ENCODE measurements at regions not wholly inside any gene's neighbourhood (a gene's known extent, or its start where the extent isn't known, plus 50 kb on each side); places are given as distances from the start of the nearest gene placed in this dataset.

DNA sequence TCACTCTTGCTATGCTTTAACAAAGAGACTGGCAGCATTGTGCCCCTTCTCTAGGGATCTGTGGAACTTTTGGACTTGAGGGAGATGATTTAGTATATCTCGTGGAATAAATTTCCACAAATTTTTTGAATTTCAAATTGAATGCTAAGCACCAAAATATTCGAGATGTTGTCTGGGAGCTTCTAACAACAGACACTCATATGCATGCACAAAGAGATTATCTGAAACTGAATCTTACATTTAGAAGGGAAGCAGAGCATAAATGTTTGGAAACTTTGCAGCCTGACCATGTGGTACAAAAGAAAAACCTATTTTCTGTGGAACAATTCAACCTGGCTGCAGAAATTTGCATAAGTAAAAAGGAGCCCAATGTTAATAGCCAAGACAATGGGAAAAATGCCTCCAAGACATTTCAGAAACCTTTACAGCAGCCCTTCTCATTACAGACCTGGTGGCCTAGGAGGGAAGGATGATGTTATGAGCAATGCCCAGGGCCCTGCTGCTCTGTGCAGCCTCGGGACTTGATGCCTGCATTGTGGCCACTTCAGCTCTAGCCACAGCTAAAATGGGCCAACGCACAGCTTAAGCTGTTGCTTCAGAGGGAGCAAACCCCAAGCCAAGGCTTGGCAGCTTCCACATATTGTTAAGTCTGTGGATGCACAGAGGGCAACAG, 285.8 kb upstream of the FAM174A start:
- no peak for FAIRE-seq
- TF ChIP-seq CTCF (IDR thresholded peaks at IDR 0.05; ENCODE audit: insufficient read depth, missing control alignments): no peak
- no peak for DNase-seq (ENCODE audit: insufficient read length, low spot score)

GRCh38 chr5:100232736-100233135, 302.4 kb upstream of the FAM174A start:
- DNase-seq (ENCODE audit: insufficient read length, low spot score): no peak
- FAIRE-seq: no peak

DNA sequence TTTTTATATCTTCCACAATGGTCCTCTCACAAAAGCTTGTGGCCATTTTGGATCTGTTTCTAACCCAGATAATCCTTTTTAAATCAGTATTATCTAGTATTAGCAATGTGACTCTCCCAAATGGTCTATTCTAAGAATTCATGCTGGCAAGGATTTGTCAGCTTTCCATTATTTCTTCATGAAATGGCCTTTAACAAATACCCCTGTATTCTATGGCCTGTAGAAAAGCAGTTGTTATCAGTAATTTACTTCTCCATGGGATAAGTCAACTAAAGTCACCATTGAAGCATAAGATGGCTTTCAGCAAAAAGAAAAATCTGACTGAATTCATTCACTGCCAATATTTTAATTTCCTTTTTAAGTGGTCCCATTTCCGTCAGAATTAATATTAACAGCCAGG, 346.4 kb upstream of the FAM174A start:
- no peak for TF ChIP-seq CTCF (IDR thresholded peaks at IDR 0.05; ENCODE audit: insufficient read depth, missing control alignments)
- DNase-seq (ENCODE audit: insufficient read length, low spot score) (no peak), FAIRE-seq (peak; percentile 70)

More at GRCh38 chr5:100232736-100233135, 302.4 kb upstream of the FAM174A start:
- no peak for TF ChIP-seq CTCF (IDR thresholded peaks at IDR 0.05; ENCODE audit: insufficient read depth, missing control alignments)

DNA sequence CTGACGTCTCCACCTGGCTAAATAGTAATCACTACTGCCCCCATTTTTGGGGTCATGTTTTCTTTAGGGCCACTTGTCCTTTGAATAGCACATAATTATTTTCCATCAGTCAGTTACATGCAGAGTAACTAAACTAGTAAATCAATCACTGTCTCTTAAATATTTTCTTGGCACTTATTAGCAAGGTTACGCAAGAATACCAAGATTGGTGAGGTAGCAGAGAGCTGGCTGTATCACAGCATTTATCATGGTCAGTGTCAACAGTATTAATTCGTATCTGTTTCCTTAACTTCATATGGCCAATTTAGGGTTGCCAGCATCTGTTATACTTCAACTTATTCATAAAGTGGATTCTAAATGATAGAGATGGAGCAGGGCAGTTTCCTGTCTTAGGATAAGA, 346.8 kb upstream of the FAM174A start:
- no peak for TF ChIP-seq CTCF (IDR thresholded peaks at IDR 0.05; ENCODE audit: insufficient read depth, missing control alignments)
- FAIRE-seq: no peak
- DNase-seq (ENCODE audit: insufficient read length, low spot score): no peak

DNA sequence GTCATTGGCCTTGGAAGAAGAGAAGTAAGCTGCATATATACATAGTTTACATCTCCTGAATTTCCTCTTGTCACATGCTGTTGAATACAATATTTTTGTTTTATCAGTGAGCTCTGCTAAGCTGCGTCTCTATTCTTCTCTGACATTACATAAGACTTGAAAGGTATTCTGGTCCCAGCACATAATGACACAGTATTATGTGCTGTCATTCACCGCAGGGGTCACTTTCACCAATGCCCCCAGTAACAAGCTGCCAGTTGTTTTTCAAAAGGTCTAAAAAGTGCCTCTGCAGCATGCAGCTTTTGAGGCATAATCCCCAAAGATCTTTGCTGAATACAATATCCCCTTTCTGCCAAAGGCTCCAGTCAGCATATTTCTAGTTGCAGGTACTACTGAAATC, 349.0 kb upstream of the FAM174A start:
- no peak for FAIRE-seq
- DNase-seq (ENCODE audit: insufficient read length, low spot score): no peak
- TF ChIP-seq CTCF (IDR thresholded peaks at IDR 0.05; ENCODE audit: insufficient read depth, missing control alignments): no peak

GRCh38 chr5:100182402-100182801, 352.8 kb upstream of the FAM174A start:
- FAIRE-seq (no peak), DNase-seq (ENCODE audit: insufficient read length, low spot score) (no peak)
- no peak for TF ChIP-seq CTCF (IDR thresholded peaks at IDR 0.05; ENCODE audit: insufficient read depth, missing control alignments)

DNA sequence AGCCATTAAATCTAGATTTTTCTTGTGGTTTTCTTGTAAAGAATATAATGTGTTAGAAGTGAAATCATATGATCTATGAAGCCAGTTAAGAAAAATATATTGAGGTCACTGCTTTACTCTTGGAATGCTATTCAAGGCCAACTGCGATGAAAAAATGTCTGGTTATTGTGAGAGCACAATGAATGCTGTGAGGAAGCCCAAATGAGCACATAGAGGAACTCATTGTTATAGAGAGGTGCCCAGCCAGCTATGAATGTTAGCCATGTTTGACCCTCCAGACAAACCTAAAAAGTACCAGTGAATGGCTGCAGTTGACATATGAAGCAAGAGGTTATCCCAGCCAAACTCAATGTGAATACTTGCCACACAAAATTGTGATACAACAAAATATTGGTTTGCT, 359.8 kb upstream of the FAM174A start:
- TF ChIP-seq CTCF (IDR thresholded peaks at IDR 0.05; ENCODE audit: insufficient read depth, missing control alignments): no peak
- no peak for DNase-seq (ENCODE audit: insufficient read length, low spot score)
- no peak for FAIRE-seq
